ENCODE measurements at regions not wholly inside any gene's neighbourhood (a gene's known extent, or its start where the extent isn't known, plus 50 kb on each side); places are given as distances from the start of the nearest gene placed in this dataset.
"Not testable (repeated sequence)": the region's sequence is repeated elsewhere in the genome, so short reads cannot be mapped to it uniquely, and the experiment has no call there.

- DNase-seq, result no peak
Measured at GRCh38 chr6:97919631-97920030, 636.6 kb upstream of the MMS22L start.

GRCh38 chr6:97923249-97923648 lies 640.2 kb upstream of the MMS22L start:
- DNase-seq, result no peak

- DNase-seq, result no peak
Measured at GRCh38 chr6:97925504-97925903, 642.5 kb upstream of the MMS22L start.

- no peak for DNase-seq
Measured at GRCh38 chr6:97939440-97940168, 656.6 kb upstream of the MMS22L start.

- DNase-seq, result no peak
Measured at GRCh38 chr6:97947841-97948240, 664.8 kb upstream of the MMS22L start.

GRCh38 chr6:97958134-97958533 lies 675.1 kb upstream of the MMS22L start:
- DNase-seq, result no peak

GRCh38 chr6:97963193-97963592 lies 680.2 kb upstream of the MMS22L start:
- no peak for DNase-seq

GRCh38 chr6:97969065-97969464 lies 686.0 kb upstream of the MMS22L start:
- DNase-seq, result no peak

- DNase-seq, result no peak
Measured at GRCh38 chr6:97977084-97977483, 694.1 kb upstream of the MMS22L start.

- DNase-seq, result no peak
Measured at GRCh38 chr6:97978855-97979271, 695.8 kb upstream of the MMS22L start.

- DNase-seq, result not testable (repeated sequence)
Measured at GRCh38 chr6:97979285-97979684, 696.3 kb upstream of the MMS22L start.

GRCh38 chr6:97989451-97989850 lies 706.4 kb upstream of the MMS22L start:
- no peak for DNase-seq

- DNase-seq, result no peak
Measured at GRCh38 chr6:97995158-97995557, 712.1 kb upstream of the MMS22L start.

- no peak for DNase-seq
Measured at GRCh38 chr6:98002678-98003077, 719.7 kb upstream of the MMS22L start.

GRCh38 chr6:98014442-98015201 lies 731.6 kb upstream of the MMS22L start:
- DNase-seq, result no peak

- DNase-seq, result no peak
Measured at GRCh38 chr6:98016565-98016964, 733.5 kb upstream of the MMS22L start.

- no peak for DNase-seq
Measured at GRCh38 chr6:98020222-98020621, 737.2 kb upstream of the MMS22L start.

GRCh38 chr6:98024359-98024758 lies 741.3 kb upstream of the MMS22L start:
- no peak for DNase-seq

GRCh38 chr6:98027898-98028297 lies 744.9 kb upstream of the MMS22L start:
- no peak for DNase-seq

- no peak for DNase-seq
Measured at GRCh38 chr6:98033617-98034016, 750.6 kb upstream of the MMS22L start.

GRCh38 chr6:98036344-98036923 lies 753.4 kb upstream of the MMS22L start:
- no peak for DNase-seq

GRCh38 chr6:98037571-98037970 lies 754.6 kb upstream of the MMS22L start:
- DNase-seq, result no peak

GRCh38 chr6:98039443-98039842 lies 756.4 kb upstream of the MMS22L start:
- DNase-seq, result no peak
